ENCODE measurements at regions not wholly inside any gene's neighbourhood (a gene's known extent, or its start where the extent isn't known, plus 50 kb on each side); places are given as distances from the start of the nearest gene placed in this dataset.

- ATAC-seq = no peak
Observed at GRCh38 chr2:41967476-41968181, 80.2 kb upstream of the PKDCC start.

- no peak for ATAC-seq
Observed at GRCh38 chr2:41968182-41968578, 79.6 kb upstream of the PKDCC start.

GRCh38 chr2:41970988-41971660 lies 76.7 kb upstream of the PKDCC start:
- no peak for ATAC-seq

- ATAC-seq = no peak
Observed at GRCh38 chr2:41972179-41972578, 75.6 kb upstream of the PKDCC start.

- ATAC-seq = no peak
Observed at GRCh38 chr2:41972819-41973218, 75.0 kb upstream of the PKDCC start.

- ATAC-seq = no peak
Observed at GRCh38 chr2:41973871-41974270, 74.0 kb upstream of the PKDCC start.

GRCh38 chr2:41981417-41981816 lies 66.4 kb upstream of the PKDCC start:
- ATAC-seq = no peak

- no peak for ATAC-seq
Observed at GRCh38 chr2:41985573-41986095, 62.2 kb upstream of the PKDCC start.

GRCh38 chr2:41989501-41990180 lies 58.2 kb upstream of the PKDCC start:
- no peak for ATAC-seq

- ATAC-seq = no peak
Observed at GRCh38 chr2:41990245-41990644, 57.6 kb upstream of the PKDCC start.

GRCh38 chr2:41990688-41991087 lies 57.1 kb upstream of the PKDCC start:
- no peak for ATAC-seq

GRCh38 chr2:41992056-41992642 lies 55.7 kb upstream of the PKDCC start:
- ATAC-seq = no peak

- ATAC-seq = no peak
Observed at GRCh38 chr2:41992671-41993434, 55.0 kb upstream of the PKDCC start.

GRCh38 chr2:41993435-41993925 lies 54.3 kb upstream of the PKDCC start:
- ATAC-seq = no peak

GRCh38 chr2:41994233-41994637 lies 53.6 kb upstream of the PKDCC start:
- no peak for ATAC-seq

- no peak for ATAC-seq
Observed at GRCh38 chr2:41994661-41995060, 53.2 kb upstream of the PKDCC start.

- ATAC-seq = no peak
Observed at GRCh38 chr2:41997561-41997960, 50.3 kb upstream of the PKDCC start.
